ENCODE measurements at regions not wholly inside any gene's neighbourhood (a gene's known extent, or its start where the extent isn't known, plus 50 kb on each side); places are given as distances from the start of the nearest gene placed in this dataset.
A peak's percentile ranks its signal among the peaks of the same experiment; 100 is the strongest.

DNA sequence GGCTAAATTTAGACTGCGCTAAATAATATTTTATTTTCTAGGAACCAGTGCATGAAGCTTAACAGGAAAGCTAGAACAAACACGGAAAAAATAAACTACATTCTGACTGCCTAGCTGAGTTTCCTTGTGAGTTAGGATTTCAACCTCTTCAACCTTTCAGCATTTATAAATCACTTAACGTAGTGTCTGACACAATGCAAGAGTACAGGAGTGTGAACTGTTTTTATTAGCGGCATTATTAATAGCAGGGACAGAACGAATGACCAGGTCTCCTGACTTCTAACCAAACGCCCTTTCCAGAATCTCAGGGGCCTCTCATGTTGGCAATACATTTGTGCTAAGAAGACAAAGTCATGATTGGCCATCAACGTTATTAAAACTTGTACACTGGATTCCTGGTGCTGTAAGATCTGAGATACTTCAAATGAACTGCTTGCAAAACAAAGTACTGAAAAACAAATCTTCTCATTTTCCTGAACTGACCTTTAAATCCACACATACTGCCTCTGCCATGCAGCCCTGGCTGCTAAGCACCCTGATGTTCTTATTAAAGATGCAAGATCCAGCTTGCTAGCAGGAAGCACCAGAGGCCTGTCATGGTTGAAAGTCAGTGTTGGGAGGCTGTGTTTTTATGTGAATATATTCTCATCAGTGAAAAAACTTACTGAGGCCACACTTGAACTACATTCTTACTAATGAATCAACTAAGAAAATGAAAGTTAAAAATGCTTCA lies 380.4 kb upstream of the CPEB2 start:
- no peak for DNase-seq (ENCODE audit: low read depth)

DNA sequence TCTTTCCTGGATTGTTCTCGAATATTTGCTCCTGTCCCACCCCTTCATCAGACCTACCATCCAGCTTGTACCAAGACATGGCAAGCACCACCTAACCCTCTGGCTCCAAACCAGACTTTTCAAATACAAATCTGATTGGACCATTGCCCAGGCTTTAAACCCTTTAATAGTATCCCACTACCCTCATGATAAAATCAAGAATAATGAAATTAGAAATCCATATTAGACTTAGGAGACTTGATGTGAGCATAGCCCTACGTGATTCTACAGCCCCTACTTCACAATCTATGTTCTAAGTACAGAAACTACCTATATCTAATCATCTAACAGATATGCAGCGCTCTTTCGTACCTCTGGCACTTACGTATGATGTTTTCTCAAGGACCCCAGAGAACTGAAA lies 375.2 kb upstream of the CPEB2 start:
- no peak for DNase-seq (ENCODE audit: low read depth)

DNA sequence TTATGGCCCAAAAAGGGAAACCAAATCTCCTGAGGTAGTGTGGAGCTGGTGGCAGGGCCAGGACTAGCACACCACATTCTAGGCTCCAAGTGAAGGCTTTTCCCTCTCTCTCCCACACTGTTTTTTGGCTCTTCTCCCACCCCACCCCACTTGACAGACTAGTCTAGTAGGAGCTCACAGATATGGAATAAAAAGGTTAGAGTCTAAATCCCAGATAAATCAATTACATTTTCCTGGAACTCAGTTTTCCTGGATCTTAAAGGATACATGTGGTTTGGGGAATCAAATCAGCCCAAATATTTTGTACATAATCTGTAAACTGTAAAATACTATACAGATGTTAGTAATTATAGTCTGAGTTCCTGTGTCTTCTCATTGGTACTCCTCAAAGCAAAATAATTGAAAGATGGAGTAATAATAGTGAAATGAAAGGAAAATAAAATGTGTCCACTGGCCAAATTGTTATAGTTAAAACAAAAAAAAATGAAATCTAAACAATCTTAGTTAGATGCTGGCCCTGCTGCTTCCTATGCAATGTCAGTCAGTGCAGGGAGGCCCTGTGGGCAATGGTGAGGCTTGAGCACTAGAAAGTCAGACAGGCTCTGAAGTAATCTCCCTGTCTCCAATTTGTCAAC lies 370.4 kb upstream of the CPEB2 start:
- peak; percentile 57 for DNase-seq (ENCODE audit: low read depth)

- DNase-seq (ENCODE audit: low read depth) = no peak
These were observed 365.7 kb upstream of the CPEB2 start for GRCh38 chr4:14636563-14636962.

DNA sequence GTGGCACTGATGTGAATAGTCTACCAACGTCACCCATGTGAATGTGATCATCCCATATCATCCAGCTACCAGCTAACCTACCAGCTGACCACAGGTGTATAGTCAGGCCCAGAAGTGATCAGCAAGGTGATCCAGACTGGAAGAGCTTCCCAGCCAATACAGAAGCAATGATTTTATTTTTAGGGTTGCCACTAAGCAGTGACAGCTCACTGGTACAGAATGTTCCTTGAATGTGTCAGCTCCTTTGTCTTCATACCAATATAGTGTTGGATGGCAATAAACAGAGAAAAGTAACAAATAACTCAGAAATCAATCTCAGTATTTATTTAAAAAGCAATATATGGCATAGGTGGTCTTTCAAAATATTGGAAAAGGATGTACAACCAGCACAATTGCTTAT lies 361.8 kb upstream of the CPEB2 start:
- DNase-seq (ENCODE audit: low read depth) = no peak

- DNase-seq (ENCODE audit: low read depth) = no peak
These were observed 360.4 kb upstream of the CPEB2 start for GRCh38 chr4:14641871-14642270.

DNA sequence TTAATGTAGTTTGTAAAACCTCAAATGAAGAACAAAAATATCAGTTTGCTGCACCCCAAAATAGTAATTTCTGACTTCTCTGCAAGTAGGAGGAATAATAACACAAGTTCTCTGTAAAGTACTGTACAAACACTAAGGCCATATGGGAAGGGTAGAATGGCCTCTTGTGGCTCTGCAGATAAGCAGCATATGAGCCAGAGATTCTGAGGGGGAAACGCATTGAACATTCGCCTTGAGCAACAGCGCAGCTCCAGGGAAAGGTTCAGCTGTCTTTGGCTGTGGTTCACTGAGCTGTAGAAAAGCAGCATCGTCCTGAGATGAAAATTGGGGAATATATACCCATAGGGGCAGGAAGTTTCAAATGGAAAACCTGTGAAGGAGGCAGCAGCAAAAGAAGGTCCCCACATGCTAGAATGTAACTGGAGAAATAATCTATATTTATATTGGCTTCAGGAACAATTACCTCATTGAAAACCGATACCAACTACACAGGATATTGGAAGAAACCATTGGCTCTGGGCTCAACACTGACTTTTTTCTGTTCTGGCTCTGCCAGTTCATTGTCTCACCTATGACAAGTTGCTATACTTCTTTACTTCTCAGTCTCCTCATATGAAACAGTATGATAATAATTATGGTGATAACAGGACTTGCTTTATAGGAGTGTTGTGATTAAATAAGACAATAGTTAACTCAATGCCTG lies 357.6 kb upstream of the CPEB2 start:
- DNase-seq (ENCODE audit: low read depth) = no peak

DNA sequence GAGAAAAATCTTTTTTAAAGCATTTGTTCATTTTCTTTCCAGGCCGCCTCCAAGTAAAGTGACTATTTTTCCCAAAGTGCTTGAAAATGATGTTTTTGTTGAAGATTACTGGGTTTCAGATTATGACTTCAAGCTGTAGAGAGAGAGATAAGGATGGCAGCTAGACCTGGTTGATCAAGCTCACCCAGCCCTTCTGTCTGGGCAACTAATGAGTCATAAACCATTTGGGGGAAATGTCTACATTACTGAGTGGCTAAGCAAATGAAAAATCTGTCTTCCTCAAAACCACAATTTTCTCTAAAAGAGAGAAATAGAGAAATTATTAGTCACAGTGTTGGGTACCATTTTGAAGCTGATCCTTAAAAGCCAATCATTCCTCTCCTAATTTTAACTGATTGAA lies 355.4 kb upstream of the CPEB2 start:
- DNase-seq (ENCODE audit: low read depth) = no peak

DNA sequence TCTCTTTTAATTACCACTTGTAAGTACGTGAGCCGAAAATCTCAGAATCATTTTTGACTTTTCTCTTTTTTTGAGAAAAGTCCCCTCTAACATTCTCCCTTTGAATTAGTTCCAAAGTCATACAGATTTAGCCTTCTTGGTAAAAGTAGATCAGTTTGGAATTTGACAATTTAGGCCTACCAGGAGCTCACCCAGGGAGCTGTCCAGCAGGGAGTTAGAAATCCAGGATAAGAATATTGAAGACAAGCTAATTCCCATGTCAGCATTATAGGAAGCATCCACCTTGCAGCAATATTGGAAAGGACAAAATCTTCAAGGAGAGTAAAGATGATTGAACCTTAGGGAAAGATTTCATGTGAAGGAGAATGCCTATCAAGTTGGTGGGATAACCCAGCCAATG lies 352.2 kb upstream of the CPEB2 start:
- peak; percentile 15 for DNase-seq (ENCODE audit: low read depth)

DNA sequence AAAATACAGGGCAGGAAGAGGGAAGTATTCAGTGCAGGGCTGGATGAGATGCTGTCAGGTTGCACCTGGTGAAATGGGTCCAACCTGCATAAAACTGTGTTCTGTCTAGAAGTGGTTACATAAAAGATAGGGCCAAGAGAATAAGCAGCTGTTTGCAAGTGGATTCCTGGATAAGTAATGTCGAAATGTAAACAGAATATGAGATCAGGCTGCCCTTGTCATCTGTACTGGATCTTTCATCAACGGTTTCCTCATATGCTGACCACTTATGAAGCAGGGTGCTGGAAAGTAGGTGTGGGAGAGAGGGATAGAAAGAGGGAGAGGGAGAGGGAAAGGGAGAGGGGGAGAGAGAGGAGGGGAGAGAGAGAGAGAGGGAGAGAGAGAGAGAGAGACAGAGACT lies 349.8 kb upstream of the CPEB2 start:
- peak; percentile 11 for DNase-seq (ENCODE audit: low read depth)

DNA sequence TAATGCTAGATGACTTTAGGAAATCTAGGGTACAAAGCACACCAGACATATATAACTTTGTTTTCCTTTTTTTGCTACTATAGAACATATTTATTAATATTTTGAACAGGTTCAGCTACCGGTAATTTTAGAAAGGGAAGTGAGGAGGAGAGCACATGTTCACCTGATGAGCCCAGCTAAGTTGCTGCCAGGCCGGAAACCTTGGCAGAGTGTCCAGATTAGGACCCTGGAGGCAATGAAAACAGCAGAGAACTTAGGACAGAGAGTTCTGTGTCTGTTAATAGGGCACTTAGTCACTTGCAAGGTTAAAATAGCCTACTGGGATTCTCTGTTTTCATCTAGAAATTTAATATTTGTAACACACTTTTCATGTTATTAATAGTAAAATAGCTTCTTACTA lies 348.9 kb upstream of the CPEB2 start:
- DNase-seq (ENCODE audit: low read depth) = no peak

- DNase-seq (ENCODE audit: low read depth) = no peak
These were observed 343.0 kb upstream of the CPEB2 start for GRCh38 chr4:14659286-14659685.

GRCh38 chr4:14667624-14668151 lies 334.6 kb upstream of the CPEB2 start:
- peak; percentile 37 for DNase-seq (ENCODE audit: low read depth)

GRCh38 chr4:14668296-14668695 lies 334.0 kb upstream of the CPEB2 start:
- no peak for DNase-seq (ENCODE audit: low read depth)

DNA sequence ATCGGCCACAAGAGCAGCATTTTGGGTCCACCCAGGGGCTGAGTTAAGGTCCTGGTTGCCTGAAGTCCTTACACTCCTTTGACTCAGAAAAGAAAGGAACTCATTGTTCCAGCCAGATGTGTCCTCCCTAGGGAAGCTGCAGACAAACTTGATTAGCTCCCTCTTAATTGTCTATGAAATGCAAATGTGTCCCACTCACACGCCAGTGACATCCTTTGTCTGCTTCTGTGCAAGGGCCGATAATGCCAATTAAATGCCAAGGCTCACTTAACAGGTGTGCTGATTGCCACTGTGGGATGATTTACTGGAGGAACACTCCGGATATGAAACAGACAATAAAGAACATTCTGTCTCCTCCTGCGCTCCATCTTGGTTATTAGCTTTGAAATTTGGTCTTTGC lies 332.9 kb upstream of the CPEB2 start:
- no peak for DNase-seq (ENCODE audit: low read depth)

GRCh38 chr4:14671146-14671545 lies 331.1 kb upstream of the CPEB2 start:
- DNase-seq (ENCODE audit: low read depth) = no peak

DNA sequence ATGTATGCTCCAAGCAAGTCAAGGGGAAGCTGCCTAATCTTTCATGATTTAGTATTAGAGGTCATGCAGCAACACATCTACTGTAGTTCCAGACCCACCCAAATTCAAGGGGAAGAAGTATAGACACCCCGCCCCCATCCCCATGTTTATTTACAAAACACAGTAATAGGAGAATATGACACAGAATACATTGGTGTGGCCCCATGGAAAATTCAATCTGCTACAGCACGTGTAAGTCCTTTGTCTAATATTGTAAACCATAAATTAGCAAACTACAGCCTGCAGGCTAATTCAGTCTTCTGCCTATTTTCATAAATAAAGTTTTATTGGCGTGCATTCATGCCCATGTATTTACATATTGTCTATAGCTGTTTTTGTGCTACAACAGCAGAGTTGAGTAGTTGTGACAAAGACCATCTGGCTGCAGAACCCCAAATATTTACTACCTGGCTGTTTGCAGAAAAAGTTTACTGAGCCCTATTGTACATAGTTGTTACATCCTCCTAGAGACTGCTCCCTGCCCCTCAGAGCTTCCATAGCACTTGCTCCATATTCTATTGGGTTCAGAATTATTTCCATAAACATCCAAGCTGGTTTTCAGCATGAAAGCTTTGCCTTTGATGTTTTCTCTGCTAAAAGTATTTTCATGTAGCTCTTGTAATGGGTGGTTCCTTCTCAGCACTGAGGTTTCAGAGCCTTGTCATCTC lies 326.8 kb upstream of the CPEB2 start:
- DNase-seq (ENCODE audit: low read depth) = no peak

GRCh38 chr4:14679906-14680305 lies 322.4 kb upstream of the CPEB2 start:
- no peak for DNase-seq (ENCODE audit: low read depth)

DNA sequence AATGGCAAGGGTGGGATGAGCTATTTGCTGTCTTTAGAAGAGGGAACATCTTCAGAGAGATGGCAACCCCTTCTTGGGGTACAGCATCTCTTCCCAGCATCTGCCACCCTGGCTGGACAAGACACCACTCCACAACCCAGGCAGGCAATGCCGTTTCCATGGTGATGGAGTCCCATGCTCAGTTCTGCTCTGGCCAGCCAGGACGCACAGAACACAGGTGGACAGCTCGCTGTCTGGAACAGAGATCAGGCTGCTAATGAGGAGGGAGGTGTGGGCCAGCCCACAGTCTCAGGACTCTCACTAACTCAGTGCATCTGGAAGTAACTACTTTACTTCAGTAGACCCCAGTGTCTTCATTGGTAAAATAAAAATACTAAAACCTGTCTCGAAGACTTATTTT lies 321.0 kb upstream of the CPEB2 start:
- DNase-seq (ENCODE audit: low read depth) = no peak

- DNase-seq (ENCODE audit: low read depth) = no peak
These were observed 308.6 kb upstream of the CPEB2 start for GRCh38 chr4:14693728-14694127.

DNA sequence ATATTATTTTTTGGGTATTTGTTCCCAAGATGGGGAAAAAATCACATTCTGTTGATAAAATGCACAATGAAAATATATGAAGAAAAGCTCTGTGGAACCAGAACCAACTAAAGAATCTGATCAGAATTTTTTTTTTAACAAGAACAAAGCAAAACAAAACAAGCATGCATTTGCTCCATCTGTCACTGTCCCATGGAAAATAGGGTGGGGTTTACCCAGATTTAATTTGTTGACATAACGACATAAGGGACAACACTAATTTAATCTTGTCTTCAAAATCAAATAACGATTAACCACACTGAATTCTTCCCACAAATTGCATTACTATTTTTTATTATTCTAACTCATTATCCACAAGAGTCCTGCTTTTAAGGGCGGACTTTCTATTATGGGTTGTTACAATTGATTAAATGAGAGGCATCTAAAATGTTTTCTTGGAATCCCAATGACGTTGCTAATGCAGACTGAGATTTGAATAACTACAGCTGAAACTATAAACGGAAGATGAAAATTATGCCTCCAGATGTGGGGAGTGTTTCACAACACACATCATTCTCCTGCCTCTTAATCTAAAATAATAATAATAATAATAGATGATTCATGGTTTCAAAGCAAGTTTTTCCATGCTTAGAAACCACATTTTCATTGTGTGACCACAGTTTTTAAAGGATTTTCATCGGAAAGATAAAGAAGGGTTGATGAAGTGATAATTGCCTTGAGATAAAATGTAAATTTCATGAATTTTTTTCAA lies 307.0 kb upstream of the CPEB2 start:
- peak; percentile 62 for DNase-seq (ENCODE audit: low read depth)

DNA sequence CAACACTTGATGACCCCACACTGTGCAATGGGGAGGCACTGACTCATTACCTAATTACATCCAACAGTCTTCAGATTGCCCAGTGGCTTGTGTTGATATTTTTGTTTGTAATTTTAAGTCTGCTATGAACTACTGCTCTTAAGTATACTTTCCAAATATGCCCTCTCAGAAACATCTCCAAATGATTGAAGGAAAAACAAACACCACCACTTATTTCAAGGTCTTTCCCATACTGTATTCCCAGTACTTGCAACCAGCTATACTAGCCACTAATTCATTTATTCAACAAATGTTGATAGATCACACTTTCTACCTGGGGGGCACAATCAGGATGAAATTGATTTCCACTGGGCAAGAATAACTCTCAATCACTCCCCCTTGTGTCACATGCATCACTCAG lies 302.2 kb upstream of the CPEB2 start:
- no peak for DNase-seq (ENCODE audit: low read depth)
